Smooth muscle cell (in vitro differentiated cells): ENCODE measurements at regions not wholly inside any gene's neighbourhood (a gene's known extent, or its start where the extent isn't known, plus 50 kb on each side); places are given as distances from the start of the nearest gene placed in this dataset.

Source experiments
- DNase-seq: peaks from one replicate; lab custom pipeline; 2025; ENCODE audit not compliant: unreplicated experiment; lab: John Stamatoyannopoulos, UW
- H2AFZ ChIP-seq: fragments of 200-600 bp; sonication (generic); 2 replicates; pipeline ENCODE4 v1.6.0; 2016; ENCODE audit warnings: antibody characterized with exemption, low read depth, mild to moderate bottlenecking
- H3F3A ChIP-seq: fragments of 200-600 bp; sonication (generic); 2 replicates; pipeline ENCODE4 v1.6.0; 2017; ENCODE audit warnings: antibody characterized with exemption, low read depth
- H3K27ac ChIP-seq: fragments of 200-600 bp; sonication (generic); 2 replicates; pipeline ENCODE4 v1.5.1; 2016; ENCODE audit warnings: low read depth, mild to moderate bottlenecking
- H3K27me3 ChIP-seq: fragments of 200-600 bp; sonication (generic); 2 replicates; pipeline ENCODE4 v1.6.1; 2016; ENCODE audit warnings: low read depth, mild to moderate bottlenecking
- H3K36me3 ChIP-seq: fragments of 200-600 bp; sonication (generic); 2 replicates; pipeline ENCODE4 v1.5.1; 2016; ENCODE audit warnings: low read depth
- H3K4me1 ChIP-seq: fragments of 200-600 bp; sonication (generic); 2 replicates; pipeline ENCODE4 v1.5.1; 2016; ENCODE audit warnings: low read depth
- H3K4me2 ChIP-seq: fragments of 200-600 bp; sonication (generic); 2 replicates; pipeline ENCODE4 v1.6.0; 2016; ENCODE audit warnings: mild to moderate bottlenecking
- H3K4me3 ChIP-seq: fragments of 200-600 bp; sonication (generic); 2 replicates; pipeline ENCODE4 v1.5.1; 2016; ENCODE audit warnings: mild to moderate bottlenecking
- H3K79me2 ChIP-seq: fragments of 200-600 bp; sonication (generic); 2 replicates; pipeline ENCODE4 v1.6.0; 2016; ENCODE audit warnings: low read depth, mild to moderate bottlenecking
- H3K9ac ChIP-seq: fragments of 200-600 bp; sonication (generic); 2 replicates; pipeline ENCODE4 v1.6.0; 2016; ENCODE audit warnings: low read depth
- H3K9me3 ChIP-seq: fragments of 200-600 bp; sonication (generic); replicated peaks from 2 replicates; pipeline ENCODE4 v1.5.1; 2016; ENCODE audit warnings: low read depth
- H4K20me1 ChIP-seq: fragments of 200-600 bp; sonication (generic); 2 replicates; pipeline ENCODE4 v1.6.0; 2016; ENCODE audit warnings: low read depth
- CTCF ChIP-seq: fragments of 200-600 bp; sonication (generic); IDR thresholded peaks from 2 replicates; pipeline ENCODE4 v1.5.1; 2017; ENCODE audit warnings: borderline replicate concordance, mild to moderate bottlenecking, antibody characterized with exemption; ENCODE audit not compliant: insufficient read depth, poor library complexity, severe bottlenecking
- WGBS: methylation state at CpG from one replicate; pipeline ENCODE4 v1.1.7; 2016; ENCODE audit warnings: low lambda C conversion rate; 5-methylcytosine and 5-hydroxymethylcytosine counted together

GRCh38 chr7:4439444-4439843 is 242.7 kb upstream of the FOXK1 start:
- Histone ChIP-seq H3K79me2 (no peaks in the 10 kb centered on the region), H3K4me1 (no peaks in the 10 kb centered on the region), H3K27ac (no peak overlapping the region), H3K36me3 (no peaks in the 10 kb centered on the region), H4K20me1 (no peaks in the 10 kb centered on the region), H3F3A (no peaks in the 10 kb centered on the region), H3K27me3 (no peaks in the 10 kb centered on the region), H2AFZ (no peak overlapping the region), H3K9ac (no peak overlapping the region), H3K4me2 (no peak overlapping the region), H3K9me3 (peaks cover 4% of the 10 kb centered on the region), H3K4me3 (no peak overlapping the region)
- WGBS, result 77% methylated on average over 6 of the region's 6 CpGs
- TF ChIP-seq CTCF, result no peak
- no peak for DNase-seq

GRCh38 chr7:4444106-4444505 is 238.0 kb upstream of the FOXK1 start:
- Histone ChIP-seq H2AFZ (no peak overlapping the region), H3K27me3 (no peaks in the 10 kb centered on the region), H3K9me3 (peaks cover 4% of the 10 kb centered on the region), H4K20me1 (no peaks in the 10 kb centered on the region), H3K79me2 (no peaks in the 10 kb centered on the region), H3K4me3 (no peak overlapping the region), H3K27ac (no peak overlapping the region), H3K9ac (no peak overlapping the region), H3K4me1 (no peaks in the 10 kb centered on the region), H3K36me3 (no peaks in the 10 kb centered on the region), H3K4me2 (no peak overlapping the region), H3F3A (no peaks in the 10 kb centered on the region)
- 62% methylated on average over 1 of the region's 1 CpG for WGBS
- no peak for DNase-seq
- TF ChIP-seq CTCF, result no peak

- WGBS, result 88% methylated on average over 2 of the region's 2 CpGs
- no peaks in the 10 kb centered on the region for H3K27me3 ChIP-seq
- no peak for TF ChIP-seq CTCF
- H2AFZ ChIP-seq, result no peak overlapping the region
- H3K36me3 ChIP-seq, result no peaks in the 10 kb centered on the region
- no peak overlapping the region for H3K27ac ChIP-seq
- H3F3A ChIP-seq, result no peaks in the 10 kb centered on the region
- no peak overlapping the region for H3K4me2 ChIP-seq
- no peaks in the 10 kb centered on the region for H3K9me3 ChIP-seq
- H3K4me1 ChIP-seq, result no peaks in the 10 kb centered on the region
- no peak for DNase-seq
- H3K4me3 ChIP-seq, result no peak overlapping the region
- no peaks in the 10 kb centered on the region for H3K79me2 ChIP-seq
- H4K20me1 ChIP-seq, result no peaks in the 10 kb centered on the region
- no peak overlapping the region for H3K9ac ChIP-seq
Observed at GRCh38 chr7:4445777-4446176, 236.3 kb upstream of the FOXK1 start.

- Histone ChIP-seq H4K20me1 (no peaks in the 10 kb centered on the region), H3K79me2 (no peaks in the 10 kb centered on the region), H3K9ac (no peak overlapping the region), H3K27ac (no peak overlapping the region), H3F3A (no peaks in the 10 kb centered on the region), H2AFZ (no peak overlapping the region), H3K36me3 (no peaks in the 10 kb centered on the region), H3K4me3 (no peak overlapping the region), H3K4me1 (no peaks in the 10 kb centered on the region), H3K4me2 (no peak overlapping the region), H3K9me3 (no peaks in the 10 kb centered on the region), H3K27me3 (no peaks in the 10 kb centered on the region)
- no peak for TF ChIP-seq CTCF
- no peak for DNase-seq
- WGBS, result 87% methylated on average over 10 of the region's 10 CpGs
Observed at GRCh38 chr7:4449263-4449662, 232.8 kb upstream of the FOXK1 start.
